Hepatocyte (in vitro differentiated cells): ENCODE measurements at regions not wholly inside any gene's neighbourhood (a gene's known extent, or its start where the extent isn't known, plus 50 kb on each side); places are given as distances from the start of the nearest gene placed in this dataset.

ENCODE experiments used
- DNase-seq: peaks from one replicate; pipeline ENCODE4 v3.0.0-alpha.2; 2016; ENCODE audit warnings: low spot score
- H2AFZ ChIP-seq: fragments of 200-600 bp; sonication (generic); 2 replicates; pipeline ENCODE4 v1.6.0; 2016; ENCODE audit warnings: antibody characterized with exemption, mild to moderate bottlenecking
- H3K27ac ChIP-seq: fragments of 200-600 bp; sonication (generic); 2 replicates; pipeline ENCODE4 v1.5.1; 2016; ENCODE audit warnings: mild to moderate bottlenecking
- H3K27me3 ChIP-seq: fragments of 200-600 bp; sonication (generic); 2 replicates; pipeline ENCODE4 v1.6.1; 2016
- H3K36me3 ChIP-seq: fragments of 200-600 bp; sonication (generic); replicated peaks from 2 replicates; pipeline ENCODE4 v1.5.1; 2016; ENCODE audit warnings: low read depth; ENCODE audit not compliant: insufficient read depth
- H3K4me1 ChIP-seq: fragments of 200-600 bp; sonication (generic); 2 replicates; pipeline ENCODE4 v1.5.1; 2016; ENCODE audit warnings: mild to moderate bottlenecking, moderate library complexity; ENCODE audit not compliant: insufficient read depth
- H3K4me2 ChIP-seq: fragments of 200-600 bp; sonication (generic); 2 replicates; pipeline ENCODE4 v1.6.0; 2016
- H3K4me3 ChIP-seq: fragments of 200-600 bp; sonication (generic); 2 replicates; pipeline ENCODE4 v1.5.1; 2016; ENCODE audit warnings: mild to moderate bottlenecking
- H3K79me2 ChIP-seq: fragments of 200-600 bp; sonication (generic); 2 replicates; pipeline ENCODE4 v1.6.0; 2017; ENCODE audit warnings: mild to moderate bottlenecking
- H3K9me2 ChIP-seq: fragments of 200-600 bp; sonication (generic); replicated peaks from 2 replicates; pipeline ENCODE4 v1.6.0; 2017; ENCODE audit warnings: mild to moderate bottlenecking; ENCODE audit not compliant: insufficient read depth
- H3K9me3 ChIP-seq: fragments of 200-600 bp; sonication (generic); 2 replicates; pipeline ENCODE4 v1.5.1; 2016; ENCODE audit warnings: low read depth, mild to moderate bottlenecking
- H4K20me1 ChIP-seq: fragments of 200-600 bp; sonication (generic); 2 replicates; pipeline ENCODE4 v1.6.0; 2016; ENCODE audit warnings: mild to moderate bottlenecking; ENCODE audit not compliant: insufficient read depth, poor library complexity, severe bottlenecking
- EZH2 ChIP-seq: fragments of 200-600 bp; sonication (generic); IDR thresholded peaks from 2 replicates; pipeline ENCODE4 v1.6.1; 2016; ENCODE audit warnings: antibody characterized with exemption, mild to moderate bottlenecking, borderline replicate concordance
- EZH2phosphoT487 ChIP-seq: fragments of 200-600 bp; sonication (generic); IDR thresholded peaks from one replicate; pipeline ENCODE4 v1.6.1; 2018; ENCODE audit warnings: antibody characterized with exemption, mild to moderate bottlenecking, low read depth, moderate library complexity; ENCODE audit not compliant: unreplicated experiment, severe bottlenecking
- WGBS: methylation state at CpG from one replicate; pipeline ENCODE4 v1.1.6; 2016; ENCODE audit warnings: low lambda C conversion rate; ENCODE audit errors: missing lambda C conversion rate; 5-methylcytosine and 5-hydroxymethylcytosine counted together
- TF ChIP-seq, protein P1 (sequence below): fragments of 200-600 bp; sonication (generic); IDR thresholded peaks from 2 replicates; pipeline ENCODE4 v1.5.1; 2016; ENCODE audit warnings: antibody characterized with exemption, mild to moderate bottlenecking; ENCODE audit not compliant: poor library complexity

DNA sequence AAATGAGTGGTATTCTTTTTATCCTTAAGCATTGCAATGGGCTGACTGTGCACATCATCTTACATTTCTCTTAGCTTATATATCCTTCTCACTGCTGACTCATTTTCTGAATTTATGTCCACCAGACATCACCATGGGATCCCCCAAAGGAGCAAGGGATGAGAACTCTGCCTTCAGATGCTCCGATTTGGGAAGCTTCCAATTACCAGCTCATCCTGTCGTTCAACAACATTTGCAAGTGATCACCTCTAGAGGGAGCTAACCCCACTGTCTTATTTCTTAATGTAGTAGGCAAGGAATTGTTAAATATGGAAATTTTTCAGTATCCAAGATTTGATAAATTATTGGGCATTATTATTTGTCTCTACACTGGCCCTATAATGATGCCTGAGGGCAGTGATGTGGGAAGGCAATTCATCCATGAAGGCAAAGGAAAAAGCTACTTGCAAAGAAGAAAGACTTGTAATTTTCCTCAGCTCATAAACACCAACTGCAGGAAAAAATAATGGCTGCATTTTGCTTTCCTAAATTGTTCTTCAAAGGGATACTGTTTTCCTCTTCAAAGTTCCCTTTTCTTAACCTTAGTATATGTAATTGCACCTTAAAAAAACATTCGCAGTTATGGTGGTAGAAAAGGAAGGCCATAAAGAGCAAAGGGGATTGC is 102.4 kb upstream of the FSHB start:
- H3K27ac ChIP-seq = no peak overlapping the region
- TF ChIP-seq, protein P1, sequence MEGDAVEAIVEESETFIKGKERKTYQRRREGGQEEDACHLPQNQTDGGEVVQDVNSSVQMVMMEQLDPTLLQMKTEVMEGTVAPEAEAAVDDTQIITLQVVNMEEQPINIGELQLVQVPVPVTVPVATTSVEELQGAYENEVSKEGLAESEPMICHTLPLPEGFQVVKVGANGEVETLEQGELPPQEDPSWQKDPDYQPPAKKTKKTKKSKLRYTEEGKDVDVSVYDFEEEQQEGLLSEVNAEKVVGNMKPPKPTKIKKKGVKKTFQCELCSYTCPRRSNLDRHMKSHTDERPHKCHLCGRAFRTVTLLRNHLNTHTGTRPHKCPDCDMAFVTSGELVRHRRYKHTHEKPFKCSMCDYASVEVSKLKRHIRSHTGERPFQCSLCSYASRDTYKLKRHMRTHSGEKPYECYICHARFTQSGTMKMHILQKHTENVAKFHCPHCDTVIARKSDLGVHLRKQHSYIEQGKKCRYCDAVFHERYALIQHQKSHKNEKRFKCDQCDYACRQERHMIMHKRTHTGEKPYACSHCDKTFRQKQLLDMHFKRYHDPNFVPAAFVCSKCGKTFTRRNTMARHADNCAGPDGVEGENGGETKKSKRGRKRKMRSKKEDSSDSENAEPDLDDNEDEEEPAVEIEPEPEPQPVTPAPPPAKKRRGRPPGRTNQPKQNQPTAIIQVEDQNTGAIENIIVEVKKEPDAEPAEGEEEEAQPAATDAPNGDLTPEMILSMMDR = peak; percentile 68
- TF ChIP-seq EZH2 = no peak
- no peak overlapping the region for H2AFZ ChIP-seq
- no peaks in the 10 kb centered on the region for H4K20me1 ChIP-seq
- H3K27me3 ChIP-seq = no peaks in the 10 kb centered on the region
- WGBS = 38% methylated on average over 3 of the region's 3 CpGs
- H3K9me3 ChIP-seq = no peaks in the 10 kb centered on the region
- H3K9me2 ChIP-seq = no peaks in the 10 kb centered on the region
- H3K4me3 ChIP-seq = no peak overlapping the region
- peaks cover 5% of the 10 kb centered on the region for H3K4me1 ChIP-seq
- no peaks in the 10 kb centered on the region for H3K79me2 ChIP-seq
- peak; percentile 59 for DNase-seq
- H3K36me3 ChIP-seq = no peaks in the 10 kb centered on the region
- no peak overlapping the region for H3K4me2 ChIP-seq

DNA sequence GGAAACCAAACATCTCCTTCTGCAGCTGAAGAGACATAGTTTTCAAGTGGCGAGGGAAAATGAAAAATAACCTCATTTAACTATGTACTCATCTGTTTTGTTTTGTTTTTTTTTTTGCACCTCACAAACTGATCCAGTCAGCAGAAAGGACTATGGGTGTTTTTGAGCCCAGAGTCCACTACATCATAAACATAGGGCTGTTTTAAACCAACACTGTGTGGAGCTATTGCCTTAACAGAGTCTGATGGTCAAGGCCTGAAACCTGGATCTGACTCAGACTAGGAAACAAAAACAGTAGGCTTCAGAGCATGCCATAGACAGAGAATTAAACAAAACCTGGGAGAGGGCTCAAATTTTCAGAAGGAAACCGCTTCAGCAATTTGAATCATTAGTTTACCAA is 99.3 kb upstream of the FSHB start:
- Histone ChIP-seq H3K4me2 (no peak overlapping the region), H3K4me3 (no peak overlapping the region), H3K9me3 (no peaks in the 10 kb centered on the region), H3K36me3 (no peaks in the 10 kb centered on the region), H3K9me2 (no peaks in the 10 kb centered on the region), H3K27ac (peak overlapping the region; percentile 26), H3K27me3 (no peaks in the 10 kb centered on the region), H4K20me1 (no peaks in the 10 kb centered on the region), H3K79me2 (no peaks in the 10 kb centered on the region), H2AFZ (peak overlapping the region; percentile 19), H3K4me1 (peaks cover 5% of the 10 kb centered on the region)
- peak; percentile 62 for DNase-seq
- TF ChIP-seq, protein P1 = peak; percentile 48
- no peak for TF ChIP-seq EZH2
- no peak for TF ChIP-seq EZH2phosphoT487
- WGBS = 88% methylated on average over 2 of the region's 2 CpGs

DNA sequence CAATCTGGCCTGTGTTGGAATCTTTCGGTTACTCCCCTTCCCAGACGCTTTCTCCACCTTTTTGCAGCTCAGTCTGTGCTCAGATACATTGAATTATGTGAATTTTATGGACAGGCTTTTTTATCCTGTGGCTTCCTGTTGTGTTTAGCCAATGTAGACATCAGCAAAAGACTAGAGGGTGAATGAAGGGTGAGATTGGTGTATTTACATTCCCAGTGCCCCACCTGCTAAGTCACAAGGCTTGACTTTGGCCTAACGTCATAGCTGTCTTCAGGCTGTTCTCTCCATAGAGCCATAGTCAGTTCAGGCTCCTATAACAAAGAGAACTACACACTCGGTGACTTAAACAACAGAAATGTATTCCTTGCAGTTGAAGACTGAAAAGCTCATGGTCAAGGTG is 97.5 kb upstream of the FSHB start:
- H3K4me2 ChIP-seq = no peak overlapping the region
- H3K9me3 ChIP-seq = no peaks in the 10 kb centered on the region
- no peaks in the 10 kb centered on the region for H3K79me2 ChIP-seq
- no peaks in the 10 kb centered on the region for H4K20me1 ChIP-seq
- WGBS = 88% methylated on average over 4 of the region's 4 CpGs
- H3K9me2 ChIP-seq = no peaks in the 10 kb centered on the region
- no peak overlapping the region for H2AFZ ChIP-seq
- H3K27ac ChIP-seq = no peak overlapping the region
- TF ChIP-seq EZH2 (no peak), EZH2phosphoT487 (no peak)
- TF ChIP-seq, protein P1 = no peak
- H3K4me1 ChIP-seq = peaks cover 5% of the 10 kb centered on the region
- no peak for DNase-seq
- no peak overlapping the region for H3K4me3 ChIP-seq
- no peaks in the 10 kb centered on the region for H3K27me3 ChIP-seq
- no peaks in the 10 kb centered on the region for H3K36me3 ChIP-seq
